ENCODE measurements at regions not wholly inside any gene's neighbourhood (a gene's known extent, or its start where the extent isn't known, plus 50 kb on each side); places are given as distances from the start of the nearest gene placed in this dataset.

DNA sequence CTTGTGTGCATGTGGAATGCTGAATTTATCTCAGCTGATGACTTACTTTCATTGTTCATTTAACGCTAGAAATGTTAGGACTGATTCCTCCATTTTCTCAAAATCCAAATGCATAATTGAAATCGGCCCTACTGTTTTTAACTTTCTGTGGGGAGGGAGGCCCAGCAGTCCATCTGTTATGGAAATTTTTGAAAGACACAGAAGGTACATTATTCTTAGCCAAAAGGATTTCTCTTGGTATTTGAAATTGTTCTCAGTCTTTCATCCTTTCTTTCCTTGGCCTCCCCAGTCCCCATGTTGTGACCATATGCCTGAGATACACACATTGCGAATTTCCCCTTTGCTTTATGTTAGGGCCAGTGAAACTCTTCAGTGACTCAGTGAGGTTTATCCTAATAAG lies 549.9 kb downstream of the IRX1 start:
- Mint-ChIP-seq H3K9me3 (no peaks in the 10 kb centered on the region), H3K4me1 (peaks cover 6% of the 10 kb centered on the region), H3K27me3 (ENCODE audit: insufficient read depth) (no peaks in the 10 kb centered on the region), H3K27ac (no peak overlapping the region), H3K4me3 (no peak overlapping the region), H3K36me3 (ENCODE audit: low read depth) (no peaks in the 10 kb centered on the region)
- Histone ChIP-seq H3K27ac (ENCODE audit: low read depth, low read length) (no peak overlapping the region), H3K9ac (ENCODE audit: extremely low read depth, low read length, poor library complexity, severe bottlenecking) (no peak overlapping the region), H3K9me3 (ENCODE audit: control insufficient read depth, low read length) (no peaks in the 10 kb centered on the region), H3K36me3 (ENCODE audit: control insufficient read depth, insufficient read depth, low read length) (no peaks in the 10 kb centered on the region), H3K4me1 (ENCODE audit: control insufficient read depth, insufficient read depth, low read length) (no peaks in the 10 kb centered on the region), H3K4me3 (ENCODE audit: low read length) (no peak overlapping the region), H3K27me3 (ENCODE audit: control insufficient read depth, insufficient read depth, low read length, poor library complexity, severe bottlenecking) (no peaks in the 10 kb centered on the region)
- TF ChIP-seq, protein P1, sequence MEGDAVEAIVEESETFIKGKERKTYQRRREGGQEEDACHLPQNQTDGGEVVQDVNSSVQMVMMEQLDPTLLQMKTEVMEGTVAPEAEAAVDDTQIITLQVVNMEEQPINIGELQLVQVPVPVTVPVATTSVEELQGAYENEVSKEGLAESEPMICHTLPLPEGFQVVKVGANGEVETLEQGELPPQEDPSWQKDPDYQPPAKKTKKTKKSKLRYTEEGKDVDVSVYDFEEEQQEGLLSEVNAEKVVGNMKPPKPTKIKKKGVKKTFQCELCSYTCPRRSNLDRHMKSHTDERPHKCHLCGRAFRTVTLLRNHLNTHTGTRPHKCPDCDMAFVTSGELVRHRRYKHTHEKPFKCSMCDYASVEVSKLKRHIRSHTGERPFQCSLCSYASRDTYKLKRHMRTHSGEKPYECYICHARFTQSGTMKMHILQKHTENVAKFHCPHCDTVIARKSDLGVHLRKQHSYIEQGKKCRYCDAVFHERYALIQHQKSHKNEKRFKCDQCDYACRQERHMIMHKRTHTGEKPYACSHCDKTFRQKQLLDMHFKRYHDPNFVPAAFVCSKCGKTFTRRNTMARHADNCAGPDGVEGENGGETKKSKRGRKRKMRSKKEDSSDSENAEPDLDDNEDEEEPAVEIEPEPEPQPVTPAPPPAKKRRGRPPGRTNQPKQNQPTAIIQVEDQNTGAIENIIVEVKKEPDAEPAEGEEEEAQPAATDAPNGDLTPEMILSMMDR (conservative IDR thresholded peaks at IDR 0.05): no peak
- 90 to 91% methylated on average over 3 of the region's 3 CpGs for WGBS, 2 experiments (ENCODE audit: insufficient coverage in 1 of 2, insufficient read length in 1 of 2)
- no peak for DNase-seq

DNA sequence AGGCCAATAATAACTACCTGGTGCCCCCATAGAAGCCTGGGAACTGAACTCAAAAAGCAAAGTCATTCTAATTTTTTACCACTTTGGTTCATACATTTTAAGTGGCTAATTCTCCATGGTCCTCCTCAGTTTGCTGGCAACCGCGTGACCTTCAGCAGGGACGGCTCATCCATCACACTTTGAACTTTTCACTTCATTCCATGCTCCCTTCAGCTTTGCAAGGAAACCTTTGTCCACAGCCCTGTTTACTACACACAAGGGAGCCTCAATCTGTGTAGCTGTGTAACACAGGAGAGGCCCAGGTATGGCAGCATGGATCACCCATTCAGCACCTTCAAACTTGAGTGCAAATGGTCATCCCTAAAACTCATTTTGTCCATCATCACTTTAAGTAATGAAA lies 552.4 kb downstream of the IRX1 start:
- Histone ChIP-seq H3K4me1 (ENCODE audit: control insufficient read depth, insufficient read depth, low read length) (no peaks in the 10 kb centered on the region), H3K36me3 (ENCODE audit: control insufficient read depth, insufficient read depth, low read length) (no peaks in the 10 kb centered on the region), H3K27me3 (ENCODE audit: control insufficient read depth, insufficient read depth, low read length, poor library complexity, severe bottlenecking) (no peaks in the 10 kb centered on the region), H3K27ac (ENCODE audit: low read depth, low read length) (no peak overlapping the region), H3K9ac (ENCODE audit: extremely low read depth, low read length, poor library complexity, severe bottlenecking) (no peak overlapping the region), H3K4me3 (ENCODE audit: low read length) (no peak overlapping the region), H3K9me3 (ENCODE audit: control insufficient read depth, low read length) (no peaks in the 10 kb centered on the region)
- H3K27ac Mint-ChIP-seq: no peak overlapping the region
- H3K36me3 Mint-ChIP-seq (ENCODE audit: low read depth): no peaks in the 10 kb centered on the region
- WGBS, 2 experiments (ENCODE audit: insufficient coverage in 1 of 2, insufficient read length in 1 of 2): 85 to 96% methylated on average over 3 of the region's 3 CpGs
- no peaks in the 10 kb centered on the region for H3K27me3 Mint-ChIP-seq (ENCODE audit: insufficient read depth)
- DNase-seq: no peak
- TF ChIP-seq, protein P1 (conservative IDR thresholded peaks at IDR 0.05): no peak
- H3K9me3 Mint-ChIP-seq: no peaks in the 10 kb centered on the region
- no peak overlapping the region for H3K4me3 Mint-ChIP-seq
- H3K4me1 Mint-ChIP-seq: peaks cover 4% of the 10 kb centered on the region

DNA sequence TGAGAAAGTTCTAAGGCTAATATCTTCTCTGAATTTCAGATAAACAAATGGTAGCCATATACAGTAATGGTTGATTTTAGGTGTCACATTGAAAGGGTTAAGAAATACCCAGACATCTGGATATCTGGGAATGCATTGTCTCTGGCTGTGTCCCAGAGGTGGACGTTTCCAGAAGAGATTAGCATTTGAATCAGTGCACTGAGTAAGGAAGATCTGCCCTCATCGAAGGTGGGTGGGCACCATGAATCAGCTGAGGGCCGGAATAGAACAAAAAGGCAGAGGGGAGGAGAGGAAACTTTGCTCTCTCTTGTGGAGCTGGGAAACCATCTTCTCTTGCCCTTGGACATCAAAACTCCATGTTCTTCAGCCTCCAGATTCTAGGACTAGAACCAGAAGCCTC lies 554.4 kb downstream of the IRX1 start:
- Mint-ChIP-seq H3K36me3 (ENCODE audit: low read depth) (no peaks in the 10 kb centered on the region), H3K4me3 (no peak overlapping the region), H3K4me1 (peaks cover 4% of the 10 kb centered on the region), H3K27me3 (ENCODE audit: insufficient read depth) (no peaks in the 10 kb centered on the region), H3K27ac (no peak overlapping the region), H3K9me3 (no peaks in the 10 kb centered on the region)
- WGBS, 2 experiments (ENCODE audit: insufficient coverage in 1 of 2, insufficient read length in 1 of 2): 0 to 65% methylated on average over 2 to 3 of the region's 3 CpGs
- TF ChIP-seq, protein P1 (conservative IDR thresholded peaks at IDR 0.05): no peak
- no peak overlapping the region for H3K27ac ChIP-seq (ENCODE audit: low read depth, low read length)
- no peaks in the 10 kb centered on the region for H3K4me1 ChIP-seq (ENCODE audit: control insufficient read depth, insufficient read depth, low read length)
- H3K9ac ChIP-seq (ENCODE audit: extremely low read depth, low read length, poor library complexity, severe bottlenecking): no peak overlapping the region
- DNase-seq: no peak
- no peak overlapping the region for H3K4me3 ChIP-seq (ENCODE audit: low read length)
- no peaks in the 10 kb centered on the region for H3K36me3 ChIP-seq (ENCODE audit: control insufficient read depth, insufficient read depth, low read length)
- H3K27me3 ChIP-seq (ENCODE audit: control insufficient read depth, insufficient read depth, low read length, poor library complexity, severe bottlenecking): no peaks in the 10 kb centered on the region
- peaks cover 6% of the 10 kb centered on the region for H3K9me3 ChIP-seq (ENCODE audit: control insufficient read depth, low read length)

All from endodermal cell (in vitro differentiated cells).